SK-N-SH (cell line): ENCODE measurements at regions not wholly inside any gene's neighbourhood (a gene's known extent, or its start where the extent isn't known, plus 50 kb on each side); places are given as distances from the start of the nearest gene placed in this dataset.

ENCODE experiments used
- CTCF ChIA-PET: fragments of 300-600, 350-600 bp; formaldehyde crosslinking; extraction: SDS; loops from one replicate; lab custom pipeline; 2021; lab: Yijun Ruan, JAX
- POLR2A ChIA-PET: fragments of 350-600 bp; sonication (Branson Sonifier 250); formaldehyde crosslinking; extraction: SDS; loops from one replicate; lab custom pipeline; 2020; ENCODE audit warnings: antibody characterized with exemption, inconsistent platforms; lab: Yijun Ruan, JAX
- DNase-seq: peaks from one replicate; pipeline ENCODE4 v3.0.0; 2012
- H2AFZ ChIP-seq: fragments of 200-600 bp; sonication (generic); 2 replicates; pipeline ENCODE4 v1.8.1; 2016; ENCODE audit warnings: antibody characterized with exemption, mild to moderate bottlenecking, low read depth
- H3F3A ChIP-seq: fragments of 200-600 bp; sonication (generic); replicated peaks from 2 replicates; pipeline ENCODE3; 2016; ENCODE audit warnings: antibody characterized with exemption, mild to moderate bottlenecking; ENCODE audit not compliant: insufficient read depth
- H3K27ac ChIP-seq, 2 experiments: fragments of 200-500 bp in 1 of 2; fragments of 200-600 bp in 1 of 2; sonication (Bioruptor generic) in 1 of 2; sonication (generic), shearing (Covaris generic) in 1 of 2; 2 replicates each; pipeline versions ENCODE4 v1.5.1 to v1.6.1; 2014 to 2016; ENCODE audit warnings: low read depth in 2 of 2, inconsistent platforms in 1 of 2, low read length in 1 of 2, mild to moderate bottlenecking in 1 of 2, mixed read lengths in 1 of 2
- H3K27me3 ChIP-seq: fragments of 200-600 bp; sonication (generic), shearing (Covaris generic); 2 replicates; pipeline ENCODE4 v1.6.1; 2016; ENCODE audit warnings: mixed run types; ENCODE audit not compliant: insufficient read depth
- H3K36me3 ChIP-seq, 2 experiments: fragments of 200-500 bp in 1 of 2; fragments of 200-600 bp in 1 of 2; sonication (Bioruptor generic) in 1 of 2; sonication (generic) in 1 of 2; replicated peaks in 1 of 2; 2 replicates each; pipeline versions ENCODE3 to v1.5.1; 2014 to 2016; ENCODE audit warnings: low read length in 1 of 2, mild to moderate bottlenecking in 1 of 2; ENCODE audit not compliant: insufficient read depth in 2 of 2, control insufficient read depth in 1 of 2
- H3K4me1 ChIP-seq, 2 experiments: fragments of 200-500 bp in 1 of 2; fragments of 200-600 bp in 1 of 2; sonication (Bioruptor generic) in 1 of 2; sonication (generic), shearing (Covaris generic) in 1 of 2; 2 replicates each; pipeline versions ENCODE4 v1.5.1 to v1.6.1; 2014 to 2016; ENCODE audit warnings: low read depth in 1 of 2, low read length in 1 of 2, mixed run types in 1 of 2; ENCODE audit not compliant: insufficient read depth in 2 of 2, control insufficient read depth in 1 of 2
- H3K4me2 ChIP-seq: fragments of 200-600 bp; sonication (generic), shearing (Covaris generic); 2 replicates; pipeline ENCODE4 v1.6.1; 2017; ENCODE audit warnings: mixed run types
- H3K4me3 ChIP-seq, 2 experiments: fragments of 200-500 bp in 1 of 2; fragments of 200-600 bp in 1 of 2; sonication (Bioruptor generic) in 1 of 2; sonication (generic), shearing (Covaris generic) in 1 of 2; 2 replicates each; pipeline versions ENCODE4 v1.5.1 to v1.8.1; 2014 to 2016; ENCODE audit warnings: low read depth in 2 of 2, inconsistent platforms in 1 of 2, low read length in 1 of 2, mild to moderate bottlenecking in 1 of 2, mixed read lengths in 1 of 2, moderate library complexity in 1 of 2
- H3K79me2 ChIP-seq: fragments of 200-600 bp; sonication (generic); 2 replicates; pipeline ENCODE4 v1.8.1; 2017; ENCODE audit warnings: mild to moderate bottlenecking; ENCODE audit not compliant: insufficient read depth
- H3K9ac ChIP-seq: fragments of 200-600 bp; sonication (generic); 2 replicates; pipeline ENCODE4 v1.6.1; 2017; ENCODE audit warnings: mixed run types
- H3K9me2 ChIP-seq: fragments of 200-600 bp; sonication (generic); 2 replicates; pipeline ENCODE4 v1.6.1; 2017; ENCODE audit warnings: mixed run types
- H3K9me3 ChIP-seq: fragments of 200-600 bp; sonication (generic); 2 replicates; pipeline ENCODE4 v1.6.1; 2017; ENCODE audit warnings: mixed run types, mild to moderate bottlenecking, moderate library complexity
- H4K20me1 ChIP-seq: fragments of 200-600 bp; sonication (generic); 2 replicates; pipeline ENCODE4 v1.6.1; 2017; ENCODE audit warnings: mild to moderate bottlenecking, mixed run types; ENCODE audit not compliant: insufficient read depth
- EZH2phosphoT487 ChIP-seq: fragments of 200-600 bp; sonication (generic); IDR thresholded peaks from 2 replicates; pipeline ENCODE4 v1.6.1; 2017; ENCODE audit warnings: low read depth, mixed run types, mild to moderate bottlenecking, antibody characterized with exemption, moderate library complexity, borderline replicate concordance
- FOSL2 ChIP-seq: IDR thresholded peaks from 2 replicates; pipeline ENCODE4 v1.4.0; 2012; ENCODE audit warnings: low read depth, mild to moderate bottlenecking, moderate library complexity, borderline replicate concordance
- FOXM1 ChIP-seq: IDR thresholded peaks from 2 replicates; pipeline ENCODE4 v1.4.0; 2012; ENCODE audit warnings: low read depth, mild to moderate bottlenecking
- GABPA ChIP-seq: IDR thresholded peaks from 2 replicates; pipeline ENCODE4 v1.4.0; 2012; ENCODE audit warnings: low read depth, mild to moderate bottlenecking
- GATA2 ChIP-seq: sonication (generic); formaldehyde crosslinking; IDR thresholded peaks from 2 replicates; pipeline ENCODE4 v1.5.0; 2020; ENCODE audit warnings: mild to moderate bottlenecking, missing genetic modification reagents
- JUND ChIP-seq: IDR thresholded peaks from 2 replicates; pipeline ENCODE4 v1.4.0; 2012
- MEF2A ChIP-seq: IDR thresholded peaks from 2 replicates; pipeline ENCODE4 v1.4.0; 2012; ENCODE audit warnings: low read depth, borderline replicate concordance
- MXI1 ChIP-seq: IDR thresholded peaks from 2 replicates; pipeline ENCODE4 v1.6.1; 2012; ENCODE audit warnings: mild to moderate bottlenecking, low read depth, low read length, improper control_type of control experiment
- NRF1 ChIP-seq: IDR thresholded peaks from 2 replicates; pipeline ENCODE4 v1.6.1; 2012; ENCODE audit warnings: low read depth, mild to moderate bottlenecking, low read length
- RCOR1 ChIP-seq: fragments of 150-350 bp; IDR thresholded peaks from 2 replicates; pipeline ENCODE4 v1.6.1; 2017; ENCODE audit warnings: antibody characterized with exemption, low read length
- REST ChIP-seq: IDR thresholded peaks from 2 replicates; pipeline ENCODE4 v1.6.1; 2012; ENCODE audit warnings: mild to moderate bottlenecking, low read depth, low read length, moderate library complexity
- SMC3 ChIP-seq: IDR thresholded peaks from 2 replicates; pipeline ENCODE4 v1.6.1; 2012; ENCODE audit warnings: low read depth, low read length, improper control_type of control experiment
- TAF1 ChIP-seq: IDR thresholded peaks from 2 replicates; pipeline ENCODE4 v1.6.1; 2012; ENCODE audit warnings: low read depth, mild to moderate bottlenecking, low read length, moderate library complexity, borderline replicate concordance
- TCF12 ChIP-seq: IDR thresholded peaks from 2 replicates; pipeline ENCODE4 v1.4.0; 2012
- TEAD4 ChIP-seq: IDR thresholded peaks from 2 replicates; pipeline ENCODE4 v1.4.0; 2012; ENCODE audit warnings: mild to moderate bottlenecking, borderline replicate concordance; ENCODE audit not compliant: insufficient read depth
- YY1 ChIP-seq: IDR thresholded peaks from 2 replicates; pipeline ENCODE4 v1.4.0; 2012; ENCODE audit warnings: low read depth, mild to moderate bottlenecking
- WGBS: methylation state at CpG from one replicate; pipeline ENCODE4 v1.1.6; 2017; ENCODE audit warnings: low lambda C conversion rate; 5-methylcytosine and 5-hydroxymethylcytosine counted together
- TF ChIP-seq, protein P1 (sequence below): IDR thresholded peaks from 2 replicates; pipeline ENCODE4; 2012
- TF ChIP-seq, protein P2 (sequence below): fragments of 200-600 bp; sonication (generic); IDR thresholded peaks from 2 replicates; pipeline ENCODE4 v1.6.1; 2017; ENCODE audit warnings: antibody characterized with exemption, mild to moderate bottlenecking, moderate library complexity

- H3K27me3 ChIP-seq, result no peaks in the 10 kb centered on the region
- H3K9me2 ChIP-seq, result no peaks in the 10 kb centered on the region
- no peak overlapping the region; a peak in 1 of 4 replicates for H3K27ac ChIP-seq
- H4K20me1 ChIP-seq, result no peaks in the 10 kb centered on the region
- no peaks in the 10 kb centered on the region for H3K79me2 ChIP-seq
- no peak overlapping the region for H3K4me2 ChIP-seq
- POLR2A ChIA-PET, result interaction anchor here (0.9 kb wide), 1 partner anchor 727 kb away, joined by 3 read pairs; no protein-coding TSS in a partner anchor
- no peak for TF ChIP-seq TCF12
- no peak for TF ChIP-seq FOSL2
- no peak for TF ChIP-seq JUND
- no peak for TF ChIP-seq GATA2 (CRISPR knock-in tag)
- no peak for TF ChIP-seq TAF1
- TF ChIP-seq MXI1, result no peak
- TF ChIP-seq GABPA, result no peak
- TF ChIP-seq MEF2A, result no peak
- TF ChIP-seq SMC3, result no peak
- TF ChIP-seq FOXM1, result no peak
- no peaks in the 10 kb centered on the region for H3F3A ChIP-seq
- H3K4me1 ChIP-seq, result peaks cover 0 to 41% of the 10 kb centered on the region in 2 experiments; a peak in 2 of 4 replicates
- H3K9me3 ChIP-seq, result no peaks in the 10 kb centered on the region
- WGBS, result 32% methylated on average over 4 of the region's 4 CpGs
- no peak overlapping the region for H2AFZ ChIP-seq
- H3K9ac ChIP-seq, result no peak overlapping the region
- CTCF ChIA-PET, result interaction anchor here (1.1 to 2.5 kb wide), 4 partner anchors 9 to 727 kb away, joined by 3 to 8 read pairs (median 4); no protein-coding TSS in a partner anchor
- no peak overlapping the region for H3K4me3 ChIP-seq
- H3K36me3 ChIP-seq, result no peaks in the 10 kb centered on the region
- DNase-seq, result no peak
Measured at GRCh38 chr11:15886299-15886698, 470.0 kb downstream of the SOX6 start.

DNA sequence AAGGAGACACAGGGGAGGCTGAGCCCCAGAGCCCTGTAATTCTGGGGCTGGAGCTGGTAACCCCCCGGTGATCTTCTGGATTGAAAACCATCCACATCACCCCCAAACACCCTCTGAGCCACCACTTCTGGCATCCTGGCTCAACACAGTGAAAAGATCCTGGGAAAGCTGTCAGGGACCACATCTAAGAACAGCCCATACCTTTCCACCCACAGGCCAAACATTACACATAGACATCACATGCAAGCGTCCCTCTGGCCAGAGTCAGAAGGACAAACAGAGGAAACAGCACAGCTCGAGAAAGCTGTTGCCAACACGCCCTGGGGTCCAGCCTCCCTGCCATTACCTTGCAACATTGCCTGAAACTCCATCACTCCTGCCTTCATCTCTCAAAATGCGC is 469.5 kb downstream of the SOX6 start:
- H3K27me3 ChIP-seq, result no peaks in the 10 kb centered on the region
- TF ChIP-seq SMC3 (no peak), MEF2A (no peak), YY1 (no peak), TEAD4 (no peak), EZH2phosphoT487 (no peak), RCOR1 (no peak), REST (no peak), TAF1 (no peak), NRF1 (no peak), GATA2 (CRISPR knock-in tag) (no peak)
- TF ChIP-seq, protein P1, sequence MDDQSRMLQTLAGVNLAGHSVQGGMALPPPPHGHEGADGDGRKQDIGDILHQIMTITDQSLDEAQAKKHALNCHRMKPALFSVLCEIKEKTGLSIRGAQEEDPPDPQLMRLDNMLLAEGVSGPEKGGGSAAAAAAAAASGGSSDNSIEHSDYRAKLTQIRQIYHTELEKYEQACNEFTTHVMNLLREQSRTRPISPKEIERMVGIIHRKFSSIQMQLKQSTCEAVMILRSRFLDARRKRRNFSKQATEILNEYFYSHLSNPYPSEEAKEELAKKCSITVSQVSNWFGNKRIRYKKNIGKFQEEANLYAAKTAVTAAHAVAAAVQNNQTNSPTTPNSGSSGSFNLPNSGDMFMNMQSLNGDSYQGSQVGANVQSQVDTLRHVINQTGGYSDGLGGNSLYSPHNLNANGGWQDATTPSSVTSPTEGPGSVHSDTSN, result no peak
- TF ChIP-seq, protein P2, sequence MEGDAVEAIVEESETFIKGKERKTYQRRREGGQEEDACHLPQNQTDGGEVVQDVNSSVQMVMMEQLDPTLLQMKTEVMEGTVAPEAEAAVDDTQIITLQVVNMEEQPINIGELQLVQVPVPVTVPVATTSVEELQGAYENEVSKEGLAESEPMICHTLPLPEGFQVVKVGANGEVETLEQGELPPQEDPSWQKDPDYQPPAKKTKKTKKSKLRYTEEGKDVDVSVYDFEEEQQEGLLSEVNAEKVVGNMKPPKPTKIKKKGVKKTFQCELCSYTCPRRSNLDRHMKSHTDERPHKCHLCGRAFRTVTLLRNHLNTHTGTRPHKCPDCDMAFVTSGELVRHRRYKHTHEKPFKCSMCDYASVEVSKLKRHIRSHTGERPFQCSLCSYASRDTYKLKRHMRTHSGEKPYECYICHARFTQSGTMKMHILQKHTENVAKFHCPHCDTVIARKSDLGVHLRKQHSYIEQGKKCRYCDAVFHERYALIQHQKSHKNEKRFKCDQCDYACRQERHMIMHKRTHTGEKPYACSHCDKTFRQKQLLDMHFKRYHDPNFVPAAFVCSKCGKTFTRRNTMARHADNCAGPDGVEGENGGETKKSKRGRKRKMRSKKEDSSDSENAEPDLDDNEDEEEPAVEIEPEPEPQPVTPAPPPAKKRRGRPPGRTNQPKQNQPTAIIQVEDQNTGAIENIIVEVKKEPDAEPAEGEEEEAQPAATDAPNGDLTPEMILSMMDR, result no peak
- H3K4me1 ChIP-seq, result peaks cover 0 to 41% of the 10 kb centered on the region in 2 experiments; a peak in 2 of 4 replicates
- H4K20me1 ChIP-seq, result no peaks in the 10 kb centered on the region
- no peaks in the 10 kb centered on the region for H3K79me2 ChIP-seq
- H2AFZ ChIP-seq, result no peak overlapping the region
- WGBS, result 39% methylated on average over 5 of the region's 5 CpGs
- no peak overlapping the region for H3K9ac ChIP-seq
- no peak overlapping the region for H3K27ac ChIP-seq
- no peak for DNase-seq
- H3K36me3 ChIP-seq, result no peaks in the 10 kb centered on the region
- H3K9me3 ChIP-seq, result no peaks in the 10 kb centered on the region
- H3F3A ChIP-seq, result no peaks in the 10 kb centered on the region
- ChIA-PET CTCF (interaction anchor here (0.9 to 1.4 kb wide), 2 partner anchors 15 to 35 kb away, joined by 3 to 5 read pairs; no protein-coding TSS in a partner anchor), POLR2A (no interaction called here)
- no peaks in the 10 kb centered on the region for H3K9me2 ChIP-seq
- H3K4me3 ChIP-seq, result no peak overlapping the region
- no peak overlapping the region for H3K4me2 ChIP-seq
